Suprapubic skin (tissue), 3 donors: ENCODE measurements at regions not wholly inside any gene's neighbourhood (a gene's known extent, or its start where the extent isn't known, plus 50 kb on each side); places are given as distances from the start of the nearest gene placed in this dataset.

Experiments
- CTCF ChIP-seq, 2 donors: fragments of 200-600 bp in 1 of 2; fragments of 450-650 bp in 1 of 2; sonication (generic) in 1 of 2; IDR thresholded peaks; one replicate each; pipeline ENCODE4 v1.5.1; 2016 to 2019; ENCODE audit warnings: antibody characterized with exemption in 2 of 2, mild to moderate bottlenecking in 1 of 2, moderate library complexity in 1 of 2
- POLR2A ChIP-seq, 2 donors: fragments of 450-650 bp; IDR thresholded peaks; one replicate each; pipeline ENCODE4 v1.6.1; 2017; ENCODE audit warnings: antibody characterized with exemption in 2 of 2, mild to moderate bottlenecking in 2 of 2, moderate library complexity in 2 of 2

GRCh38 chr13:87005511-87005910 is 665.7 kb upstream of the SLITRK5 start:
- no peak for TF ChIP-seq POLR2A (IDR thresholded peaks at IDR 0.05)
- no peak for TF ChIP-seq CTCF (IDR thresholded peaks at IDR 0.05)
